ENCODE measurements at regions not wholly inside any gene's neighbourhood (a gene's known extent, or its start where the extent isn't known, plus 50 kb on each side); places are given as distances from the start of the nearest gene placed in this dataset.

- 95% methylated on average over 11 of the region's 11 CpGs for WGBS (ENCODE audit: insufficient coverage)
- no peaks in the 10 kb centered on the region for H3K79me2 ChIP-seq (ENCODE audit: control insufficient read depth, insufficient read depth, low read length)
- peaks cover 32% of the 10 kb centered on the region for H3K27me3 Mint-ChIP-seq
- H3K36me3 ChIP-seq (replicated peaks in 1 of 2; ENCODE audit: control extremely low read depth in 1 of 2, control insufficient read depth in 1 of 2, extremely low read depth in 1 of 2, insufficient read depth in 2 of 2, low read length in 1 of 2) = no peaks in the 10 kb centered on the region
- POLR2A ChIA-PET = no interaction called here
- ATAC-seq (ENCODE audit: low read depth) (no peak), DNase-seq (no peak)
- no peaks in the 10 kb centered on the region for H3K4me1 Mint-ChIP-seq
- H3K4me3 Mint-ChIP-seq = no peak overlapping the region
- no peak overlapping the region for H3K27ac ChIP-seq (ENCODE audit: low read length in 2 of 2)
- H3K27ac Mint-ChIP-seq = no peak overlapping the region
- no peak overlapping the region for H3K4me3 ChIP-seq (ENCODE audit: control extremely low read depth in 1 of 5, extremely low read depth in 1 of 5, insufficient read depth in 1 of 5, low read depth in 2 of 5, low read length in 4 of 5)
- CTCF ChIA-PET = no interaction called here
- H4K20me1 ChIP-seq (ENCODE audit: control insufficient read depth, insufficient read depth, low read length, poor library complexity, severe bottlenecking) = no peaks in the 10 kb centered on the region
- TF ChIP-seq EZH2 (IDR thresholded peaks at IDR 0.05; ENCODE audit: borderline replicate concordance, insufficient read depth, low read depth, low read length, poor library complexity, severe bottlenecking) = no peak
- TF ChIP-seq CTCF (IDR thresholded peaks at IDR 0.05) = no peak
- H3K27me3 ChIP-seq (replicated peaks in 1 of 4; ENCODE audit: control extremely low read depth in 1 of 4, control insufficient read depth in 3 of 4, insufficient read depth in 4 of 4, low read length in 3 of 4) = peaks cover 0 to 2% (median 0%) of the 10 kb centered on the region in 4 experiments
- intact Hi-C loops (cut with micrococcal nuclease) = no loop called here
- H2AFZ ChIP-seq (ENCODE audit: insufficient read depth, low read depth, low read length, poor library complexity, severe bottlenecking) = no peak overlapping the region
- no peaks in the 10 kb centered on the region for H3K4me1 ChIP-seq (ENCODE audit: control insufficient read depth in 2 of 2, insufficient read depth in 2 of 2, low read length in 2 of 2)
- H3K4me2 ChIP-seq (replicated peaks; ENCODE audit: low read depth, low read length, poor library complexity, severe bottlenecking) = no peak overlapping the region
- H3K9me3 Mint-ChIP-seq (ENCODE audit: insufficient read depth) = no peaks in the 10 kb centered on the region
- peaks cover 0 to 9% (median 0%) of the 10 kb centered on the region in 3 donors for H3K9me3 ChIP-seq (ENCODE audit: control extremely low read depth in 1 of 3, control insufficient read depth in 2 of 3, insufficient read depth in 1 of 3, low read length in 2 of 3)
- no peak overlapping the region for H3K9ac ChIP-seq (ENCODE audit: low read length)
These were observed 174.3 kb downstream of the AACS start for GRCh38 chr12:125239563-125239962.

GRCh38 chr12:125240717-125241116 lies 175.5 kb downstream of the AACS start:
- H3K9me3 ChIP-seq (ENCODE audit: control extremely low read depth in 1 of 3, control insufficient read depth in 2 of 3, insufficient read depth in 1 of 3, low read length in 2 of 3) = peaks cover 0 to 9% (median 0%) of the 10 kb centered on the region in 3 donors
- no peak overlapping the region for H3K9ac ChIP-seq (ENCODE audit: low read length)
- no peaks in the 10 kb centered on the region for H3K4me1 Mint-ChIP-seq
- H3K27ac Mint-ChIP-seq = no peak overlapping the region
- H3K9me3 Mint-ChIP-seq (ENCODE audit: insufficient read depth) = no peaks in the 10 kb centered on the region
- peaks cover 0 to 7% (median 0%) of the 10 kb centered on the region in 4 experiments for H3K27me3 ChIP-seq (replicated peaks in 1 of 4; ENCODE audit: control extremely low read depth in 1 of 4, control insufficient read depth in 3 of 4, insufficient read depth in 4 of 4, low read length in 3 of 4)
- ChIA-PET CTCF (no interaction called here), POLR2A (no interaction called here)
- DNase-seq (no peak), ATAC-seq (ENCODE audit: low read depth) (no peak)
- 79% methylated on average over 12 of the region's 17 CpGs for WGBS (ENCODE audit: insufficient coverage)
- H3K36me3 ChIP-seq (replicated peaks in 1 of 2; ENCODE audit: control extremely low read depth in 1 of 2, control insufficient read depth in 1 of 2, extremely low read depth in 1 of 2, insufficient read depth in 2 of 2, low read length in 1 of 2) = no peaks in the 10 kb centered on the region
- intact Hi-C loops (cut with micrococcal nuclease) = no loop called here
- no peak overlapping the region for H3K27ac ChIP-seq (ENCODE audit: low read length in 2 of 2)
- H3K4me1 ChIP-seq (ENCODE audit: control insufficient read depth in 2 of 2, insufficient read depth in 2 of 2, low read length in 2 of 2) = no peaks in the 10 kb centered on the region
- H3K27me3 Mint-ChIP-seq = peaks cover 32% of the 10 kb centered on the region
- H4K20me1 ChIP-seq (ENCODE audit: control insufficient read depth, insufficient read depth, low read length, poor library complexity, severe bottlenecking) = no peaks in the 10 kb centered on the region
- H3K4me2 ChIP-seq (replicated peaks; ENCODE audit: low read depth, low read length, poor library complexity, severe bottlenecking) = no peak overlapping the region
- no peak overlapping the region for H3K4me3 ChIP-seq (ENCODE audit: control extremely low read depth in 1 of 5, extremely low read depth in 1 of 5, insufficient read depth in 1 of 5, low read depth in 2 of 5, low read length in 4 of 5)
- H3K79me2 ChIP-seq (ENCODE audit: control insufficient read depth, insufficient read depth, low read length) = no peaks in the 10 kb centered on the region
- no peak overlapping the region for H3K4me3 Mint-ChIP-seq
- TF ChIP-seq EZH2 (IDR thresholded peaks at IDR 0.05; ENCODE audit: borderline replicate concordance, insufficient read depth, low read depth, low read length, poor library complexity, severe bottlenecking) = no peak
- no peak for TF ChIP-seq CTCF (IDR thresholded peaks at IDR 0.05)
- no peak overlapping the region for H2AFZ ChIP-seq (ENCODE audit: insufficient read depth, low read depth, low read length, poor library complexity, severe bottlenecking)

All from B cell (primary cell).